HG03354 (cell line): ENCODE measurements at regions not wholly inside any gene's neighbourhood (a gene's known extent, or its start where the extent isn't known, plus 50 kb on each side); places are given as distances from the start of the nearest gene placed in this dataset.

ENCODE experiments used
- ATAC-seq: cut with Tn5 transposase; IDR thresholded peaks from one replicate; pipeline ENCODE4 v1.9.1; 2021; ENCODE audit warnings: mild to moderate bottlenecking; ENCODE audit not compliant: unreplicated experiment, poor library complexity, severe bottlenecking

DNA sequence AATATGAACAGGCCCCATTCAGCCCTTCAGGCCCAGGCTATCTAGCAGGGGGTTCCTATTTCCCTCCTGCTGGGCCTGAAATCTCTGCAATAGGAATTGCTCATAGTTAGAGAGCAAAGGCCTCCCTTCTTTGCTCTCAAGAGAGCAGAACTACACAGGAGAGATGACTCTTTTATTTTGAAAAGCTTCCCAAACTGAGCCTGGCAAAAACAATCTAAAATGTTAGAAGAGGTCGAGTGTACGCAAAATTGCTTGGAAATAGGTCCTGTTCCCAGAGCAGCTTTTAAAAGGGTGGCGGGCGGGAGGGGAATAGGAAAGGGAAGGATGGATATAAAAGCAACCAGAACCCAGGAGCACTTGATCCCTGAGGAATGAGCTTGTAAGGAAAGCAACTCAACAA lies 68.4 kb upstream of the APCDD1 start:
- ATAC-seq = no peak

DNA sequence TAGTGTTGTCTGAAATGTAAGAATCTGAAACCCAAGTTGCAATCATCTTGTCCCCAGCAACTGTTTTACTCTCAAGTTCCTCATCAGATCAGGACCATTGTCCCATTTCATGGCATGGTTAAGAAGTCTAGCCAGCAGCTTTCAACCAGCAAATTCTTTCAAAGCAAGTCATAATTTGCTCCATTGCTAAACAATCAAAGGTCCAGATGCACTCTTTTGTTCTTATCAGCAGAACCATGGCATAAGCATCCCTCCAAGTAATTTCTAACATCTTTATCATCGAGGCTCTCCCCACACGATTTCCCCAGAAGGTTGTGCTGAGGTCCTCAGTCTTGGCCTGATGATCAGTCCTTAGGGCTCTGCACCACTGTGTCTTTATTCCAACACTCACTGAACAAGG lies 67.5 kb upstream of the APCDD1 start:
- ATAC-seq = no peak

DNA sequence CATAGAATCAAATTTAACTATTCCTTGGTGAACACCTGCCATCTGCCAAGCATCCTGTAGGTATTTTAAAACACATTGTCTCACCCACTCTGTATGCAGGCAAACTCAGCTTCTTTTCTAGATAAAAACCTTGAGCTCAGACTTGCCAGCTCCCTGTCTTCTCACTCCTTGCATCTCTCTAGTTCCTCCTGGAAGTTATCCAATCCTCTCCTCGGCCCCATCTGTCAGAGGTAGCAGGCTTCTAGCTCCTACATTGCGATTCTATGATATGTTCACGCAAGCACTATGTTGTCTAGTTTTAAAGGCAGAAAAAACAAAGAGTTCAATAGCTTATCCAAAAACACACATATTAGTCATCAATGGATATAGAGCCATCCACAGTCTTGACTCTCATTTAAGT lies 67.0 kb upstream of the APCDD1 start:
- ATAC-seq = no peak

DNA sequence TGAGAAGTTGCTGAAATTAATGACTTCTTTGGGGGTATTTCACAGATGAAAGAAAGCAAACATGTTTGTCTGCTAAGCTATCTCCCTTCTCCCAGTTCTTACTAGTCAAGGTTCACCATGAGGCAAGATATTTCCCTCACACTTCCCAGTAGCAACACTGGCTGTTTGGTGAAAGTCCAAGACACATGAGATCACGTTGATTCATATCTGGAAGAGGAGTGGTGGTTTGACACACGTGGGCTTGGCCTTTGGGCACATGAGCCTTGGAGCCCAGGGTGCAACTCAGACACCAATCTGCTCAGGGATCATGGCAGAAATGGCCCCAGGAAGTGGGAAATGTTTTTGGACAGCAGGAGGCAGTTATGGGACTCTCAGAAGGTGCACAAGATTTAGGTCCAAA lies 66.1 kb upstream of the APCDD1 start:
- ATAC-seq = no peak

DNA sequence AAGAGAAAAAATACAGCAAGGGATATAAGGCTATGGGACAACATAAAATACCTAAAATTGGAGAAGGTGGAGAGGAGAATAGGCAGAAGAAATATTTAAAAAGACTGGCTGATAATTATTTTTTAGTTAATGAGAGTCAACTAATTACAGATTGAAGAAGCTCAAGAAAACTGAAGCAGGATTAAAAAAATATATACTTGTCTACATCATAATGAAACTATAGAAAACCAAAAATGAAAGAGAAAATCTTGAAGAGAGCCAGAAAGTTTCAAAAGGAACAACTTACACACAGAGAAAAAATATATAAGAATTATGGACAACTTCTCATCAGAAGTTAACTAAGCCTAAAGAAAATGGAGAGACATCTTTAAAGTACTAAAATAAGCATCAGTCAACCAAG lies 62.9 kb upstream of the APCDD1 start:
- peak; percentile 75 for ATAC-seq

DNA sequence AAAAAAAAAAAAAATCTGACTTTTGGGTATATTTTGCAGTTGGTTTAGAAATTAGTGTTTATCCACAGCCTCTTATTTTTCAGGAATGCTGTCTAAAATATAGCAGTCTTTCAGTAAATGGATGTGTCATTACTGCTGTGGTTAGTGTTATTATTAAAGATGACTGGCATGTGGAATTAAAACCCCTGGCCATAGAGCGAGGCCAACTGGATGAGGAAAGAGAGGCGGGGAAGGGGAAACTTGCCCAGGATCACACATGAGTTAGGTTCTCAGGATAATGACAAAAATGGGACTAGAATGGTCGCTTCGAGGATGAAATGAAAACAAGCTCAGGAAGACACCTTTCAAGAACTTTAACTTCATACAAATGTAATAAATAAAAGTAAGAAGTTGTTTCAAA lies 57.4 kb upstream of the APCDD1 start:
- ATAC-seq = no peak

DNA sequence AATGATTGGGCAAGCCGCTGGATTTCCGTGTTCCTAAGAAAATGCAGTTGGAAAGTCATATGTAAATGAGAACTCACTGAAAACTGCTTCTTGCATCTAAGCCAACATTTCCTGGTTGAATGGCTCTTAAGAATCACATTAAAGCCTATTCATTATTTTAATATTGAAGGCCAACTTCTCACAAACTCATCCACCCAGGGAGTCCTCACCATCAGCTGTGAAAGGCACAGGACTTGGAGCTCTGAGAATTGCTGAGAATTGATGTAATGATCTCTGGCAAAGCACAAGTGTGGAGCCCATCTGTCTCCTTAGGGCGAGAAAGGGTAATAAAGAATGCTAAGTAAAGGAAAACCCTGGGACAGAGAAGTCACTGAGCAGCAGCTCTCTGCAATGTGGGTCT lies 55.9 kb upstream of the APCDD1 start:
- no peak for ATAC-seq

DNA sequence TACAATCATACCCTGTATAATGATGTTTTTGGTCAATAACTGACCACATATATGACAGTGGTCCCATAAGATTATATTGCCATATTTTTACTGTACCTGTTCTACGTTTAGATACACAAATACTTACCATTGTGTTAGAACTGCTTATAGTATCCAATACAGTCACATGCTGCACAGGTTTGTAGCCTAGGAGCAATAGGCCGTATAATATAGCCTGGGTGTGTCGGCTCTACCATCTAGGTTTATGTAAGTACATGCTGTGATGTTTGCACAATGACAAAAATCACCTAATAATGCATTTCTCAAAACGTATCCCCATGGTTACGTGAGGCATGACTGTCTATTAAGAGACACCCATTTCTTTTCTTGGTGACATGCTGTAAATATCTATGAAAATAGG lies 55.0 kb upstream of the APCDD1 start:
- ATAC-seq = no peak

DNA sequence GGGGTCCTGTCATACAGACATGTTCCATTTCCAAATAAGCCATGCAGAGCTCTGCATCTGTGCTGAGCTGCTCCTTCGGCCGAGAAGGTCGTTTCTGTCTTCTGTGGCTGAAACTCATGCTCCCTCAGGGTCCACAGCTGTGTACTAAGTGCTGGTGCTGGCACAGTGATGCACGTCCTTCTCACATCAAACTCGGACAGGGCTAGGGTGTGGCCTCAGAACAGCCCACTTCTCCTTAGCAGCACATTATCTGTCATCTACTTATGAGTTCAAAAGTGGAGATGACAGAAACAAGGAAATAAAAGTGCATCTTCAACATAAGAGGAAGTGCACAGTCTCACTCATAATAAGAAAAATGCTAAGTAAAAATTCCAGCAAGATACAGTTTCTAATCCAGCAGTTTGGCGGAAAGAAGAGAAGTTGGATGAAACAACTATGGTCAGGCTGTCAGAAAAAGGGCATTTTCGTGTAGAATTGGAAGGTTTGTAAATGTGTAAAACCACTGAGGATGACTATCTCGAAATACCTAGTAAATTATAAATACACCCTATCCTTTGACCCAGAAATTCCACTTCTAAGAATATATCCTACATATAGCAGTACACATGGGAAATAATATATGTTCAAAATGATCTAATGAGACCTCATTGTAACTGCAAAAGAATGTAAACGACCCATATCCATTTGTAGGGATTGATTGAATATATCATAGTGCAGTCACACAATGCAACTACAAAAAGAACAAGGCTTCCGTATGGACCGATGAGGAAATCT lies 53.7 kb upstream of the APCDD1 start:
- no peak for ATAC-seq

DNA sequence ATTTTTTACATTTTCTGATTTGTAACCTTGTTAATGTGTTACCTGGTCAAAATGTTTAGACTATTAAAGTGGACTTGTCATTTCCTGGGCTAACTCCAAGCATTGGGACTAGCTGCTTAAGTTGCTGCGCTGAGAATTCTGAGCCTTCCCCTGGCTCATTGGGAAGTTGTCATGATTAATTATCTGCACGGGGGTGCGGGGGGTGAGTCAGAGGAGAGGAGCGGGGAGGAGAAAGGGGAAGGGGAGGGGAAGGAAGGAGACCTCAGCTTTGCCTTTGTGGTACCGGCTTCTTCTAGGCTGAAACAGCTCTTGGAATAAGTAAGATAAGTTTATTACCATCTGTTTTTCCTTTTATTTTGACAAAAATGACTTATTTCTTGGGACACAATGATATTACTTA lies 52.9 kb upstream of the APCDD1 start:
- ATAC-seq = no peak

DNA sequence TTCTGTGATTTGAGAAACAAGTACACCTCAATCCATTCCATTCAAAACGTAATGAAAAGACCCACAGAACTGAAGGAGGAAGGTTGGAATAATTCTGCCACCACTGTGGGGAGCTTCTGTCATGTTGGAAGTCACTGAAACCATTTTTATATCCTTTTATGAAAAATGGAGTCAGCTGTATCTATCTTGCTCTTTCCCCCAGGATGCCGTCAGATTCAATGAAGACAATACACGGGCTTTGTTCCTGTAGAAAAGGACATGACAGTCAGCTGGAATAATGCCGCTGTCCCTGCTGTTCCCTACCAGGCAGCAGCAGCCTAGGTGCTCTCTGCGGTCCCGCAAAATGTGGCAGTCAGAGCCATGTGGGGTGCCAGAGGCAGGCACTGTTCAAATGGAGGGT lies 52.5 kb upstream of the APCDD1 start:
- no peak for ATAC-seq

DNA sequence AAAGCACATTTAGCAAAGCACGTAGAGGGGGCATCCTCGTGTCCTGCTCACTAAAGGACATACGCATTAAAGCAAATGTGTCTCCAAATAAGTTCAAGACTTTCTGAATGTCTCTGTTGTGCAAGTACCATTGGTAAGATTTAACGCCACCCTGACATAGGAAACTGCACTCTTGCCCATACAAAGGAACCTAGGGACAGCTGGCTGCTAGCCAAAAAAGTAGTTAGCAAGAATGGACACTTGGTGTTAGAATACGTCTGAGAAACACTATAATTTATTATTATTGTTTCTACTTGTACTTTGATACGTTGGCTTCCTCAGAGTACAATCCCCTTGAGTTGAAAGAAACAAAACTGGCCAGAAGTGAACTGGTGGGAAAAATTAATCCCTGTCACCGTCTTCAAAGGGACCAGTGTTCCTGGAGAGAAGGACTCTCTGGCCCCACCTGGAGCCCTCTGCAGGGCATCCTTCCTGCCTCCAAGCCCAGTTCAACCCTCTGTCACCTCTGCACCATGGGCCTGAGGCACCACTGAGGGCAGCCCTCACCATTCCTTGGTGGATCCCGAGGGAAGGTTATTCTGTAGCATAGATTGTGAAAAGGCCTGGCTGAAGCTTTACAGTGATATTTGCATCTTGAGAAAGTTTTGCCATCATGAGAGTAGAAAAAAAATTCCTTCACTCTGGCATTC lies 51.4 kb upstream of the APCDD1 start:
- no peak for ATAC-seq

DNA sequence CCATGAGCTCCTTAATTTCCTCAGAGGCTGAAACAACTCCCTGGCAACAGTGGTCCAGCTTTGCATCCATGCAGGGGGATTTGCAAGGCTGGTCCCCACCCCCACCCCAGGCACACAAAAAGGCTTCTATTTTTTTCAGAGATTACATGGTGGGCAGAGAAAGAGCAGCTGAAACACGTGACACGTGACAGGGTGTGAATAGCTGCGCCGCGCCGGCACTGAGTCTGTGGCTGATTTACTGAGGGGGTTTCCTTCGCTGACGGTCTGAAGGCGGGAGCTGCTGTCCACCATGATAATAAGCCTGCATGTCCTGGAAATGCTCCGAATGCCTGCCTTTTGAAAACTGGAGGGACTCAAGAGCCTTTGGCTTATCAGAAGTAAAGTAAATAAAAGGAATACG lies 50.7 kb upstream of the APCDD1 start:
- no peak for ATAC-seq

DNA sequence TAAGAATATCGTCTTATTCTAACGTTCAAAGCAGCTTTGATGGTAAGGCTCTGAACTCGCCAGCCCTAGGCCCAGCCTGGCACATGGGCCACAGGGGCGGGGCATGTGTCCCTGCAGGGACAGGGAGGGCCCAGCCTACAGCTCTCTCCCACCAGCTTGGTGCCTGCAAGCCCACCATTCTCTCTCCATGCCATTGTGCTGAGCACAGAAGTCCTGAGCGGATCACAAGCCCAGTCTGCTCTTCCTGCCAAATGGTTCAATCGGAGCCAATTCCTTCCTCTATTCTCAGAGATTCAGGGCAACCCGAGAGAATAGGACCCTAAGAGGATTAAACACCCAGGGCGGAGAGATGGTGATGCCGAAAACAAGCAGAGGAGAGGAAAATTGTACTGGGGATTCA lies 50.3 kb upstream of the APCDD1 start:
- ATAC-seq = no peak
